C4-2B (cell line): ENCODE measurements at regions not wholly inside any gene's neighbourhood (a gene's known extent, or its start where the extent isn't known, plus 50 kb on each side); places are given as distances from the start of the nearest gene placed in this dataset.

Experiments
- H3K27ac ChIP-seq: fragments of 450-650 bp; 2 replicates; pipeline ENCODE4 v1.5.1; 2017
- ZFX ChIP-seq: fragments of 450-650 bp; IDR thresholded peaks from 2 replicates; pipeline ENCODE4 v1.6.1; 2017
- TF ChIP-seq, protein P1 (sequence below): fragments of 450-650 bp; conservative IDR thresholded peaks from 2 replicates; pipeline ENCODE4 v1.5.1; 2017; ENCODE audit warnings: mild to moderate bottlenecking

DNA sequence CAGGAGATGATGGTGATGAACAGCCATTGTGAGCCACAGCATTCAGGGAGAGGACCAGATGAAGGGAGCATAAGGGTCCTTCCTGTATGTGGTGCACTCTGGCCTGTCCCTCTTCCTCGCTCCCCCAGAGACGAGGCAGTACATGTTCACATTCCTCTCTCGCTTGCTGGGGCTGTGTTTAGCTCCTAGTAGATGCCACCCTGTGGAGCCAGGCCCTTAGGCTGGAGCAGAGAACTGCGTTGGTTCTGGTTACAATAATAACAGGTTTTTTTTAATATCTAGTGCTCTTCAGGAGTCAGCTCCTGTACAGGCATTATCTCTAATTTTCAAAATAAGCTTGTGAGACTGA, 171.1 kb upstream of the MYT1L start:
- no peak overlapping the region for H3K27ac ChIP-seq
- TF ChIP-seq, protein P1, sequence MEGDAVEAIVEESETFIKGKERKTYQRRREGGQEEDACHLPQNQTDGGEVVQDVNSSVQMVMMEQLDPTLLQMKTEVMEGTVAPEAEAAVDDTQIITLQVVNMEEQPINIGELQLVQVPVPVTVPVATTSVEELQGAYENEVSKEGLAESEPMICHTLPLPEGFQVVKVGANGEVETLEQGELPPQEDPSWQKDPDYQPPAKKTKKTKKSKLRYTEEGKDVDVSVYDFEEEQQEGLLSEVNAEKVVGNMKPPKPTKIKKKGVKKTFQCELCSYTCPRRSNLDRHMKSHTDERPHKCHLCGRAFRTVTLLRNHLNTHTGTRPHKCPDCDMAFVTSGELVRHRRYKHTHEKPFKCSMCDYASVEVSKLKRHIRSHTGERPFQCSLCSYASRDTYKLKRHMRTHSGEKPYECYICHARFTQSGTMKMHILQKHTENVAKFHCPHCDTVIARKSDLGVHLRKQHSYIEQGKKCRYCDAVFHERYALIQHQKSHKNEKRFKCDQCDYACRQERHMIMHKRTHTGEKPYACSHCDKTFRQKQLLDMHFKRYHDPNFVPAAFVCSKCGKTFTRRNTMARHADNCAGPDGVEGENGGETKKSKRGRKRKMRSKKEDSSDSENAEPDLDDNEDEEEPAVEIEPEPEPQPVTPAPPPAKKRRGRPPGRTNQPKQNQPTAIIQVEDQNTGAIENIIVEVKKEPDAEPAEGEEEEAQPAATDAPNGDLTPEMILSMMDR = no peak
- no peak for TF ChIP-seq ZFX

DNA sequence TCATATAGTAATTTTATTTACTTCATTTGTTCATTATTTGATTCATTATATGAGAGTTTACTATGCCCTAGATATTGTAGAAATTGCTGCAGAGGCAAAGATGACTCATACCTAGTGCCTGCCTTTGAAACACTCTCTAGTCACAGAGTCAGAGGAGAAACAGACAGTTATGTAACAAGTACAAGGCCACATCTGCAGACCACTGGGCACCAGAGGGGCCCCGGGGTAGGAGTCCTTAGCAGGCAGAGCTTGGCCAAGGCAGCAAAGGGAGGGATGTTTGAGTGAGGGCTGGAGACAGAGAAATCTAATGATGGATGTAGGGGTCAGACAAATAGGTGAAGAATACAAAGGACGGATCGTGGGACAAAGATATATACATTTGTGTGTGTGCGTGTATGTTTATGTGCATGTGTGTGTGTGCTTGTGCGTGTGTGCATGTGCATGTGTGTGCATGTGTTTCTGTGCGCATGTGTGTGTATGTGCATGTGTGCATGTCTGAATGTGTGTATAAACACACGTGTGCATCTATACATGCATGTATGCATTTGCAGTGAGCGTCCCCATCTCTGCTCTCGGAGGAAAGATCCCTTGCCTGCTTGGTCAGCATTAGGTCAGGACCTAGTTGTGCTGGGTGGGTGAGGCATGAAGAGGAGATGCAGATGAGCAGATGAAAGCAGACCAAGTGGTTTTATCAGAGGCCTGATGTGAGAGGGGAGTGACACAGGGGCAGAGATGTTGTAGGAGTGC, 170.6 kb upstream of the MYT1L start:
- no peak overlapping the region for H3K27ac ChIP-seq
- TF ChIP-seq, protein P1 = no peak
- no peak for TF ChIP-seq ZFX

DNA sequence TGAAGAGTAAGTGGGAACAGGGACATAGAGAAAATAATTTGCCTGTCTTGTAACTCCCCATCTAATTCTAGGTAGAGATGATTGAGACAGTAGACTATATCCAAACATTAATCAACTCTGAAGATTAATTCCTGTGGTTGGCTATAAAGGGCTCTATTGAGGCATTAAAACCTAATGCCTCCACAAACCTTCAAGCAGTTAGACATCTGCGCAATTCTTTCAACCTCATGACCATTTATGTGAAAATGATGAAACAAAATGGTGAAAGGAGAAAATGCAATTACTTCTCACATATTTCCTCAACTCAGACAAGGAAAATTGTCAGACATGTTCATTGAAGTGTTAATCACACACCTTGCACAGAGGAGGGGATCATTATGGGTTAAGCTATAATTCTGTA, 164.5 kb upstream of the MYT1L start:
- TF ChIP-seq, protein P1 = no peak
- no peak for TF ChIP-seq ZFX
- H3K27ac ChIP-seq = no peak overlapping the region

DNA sequence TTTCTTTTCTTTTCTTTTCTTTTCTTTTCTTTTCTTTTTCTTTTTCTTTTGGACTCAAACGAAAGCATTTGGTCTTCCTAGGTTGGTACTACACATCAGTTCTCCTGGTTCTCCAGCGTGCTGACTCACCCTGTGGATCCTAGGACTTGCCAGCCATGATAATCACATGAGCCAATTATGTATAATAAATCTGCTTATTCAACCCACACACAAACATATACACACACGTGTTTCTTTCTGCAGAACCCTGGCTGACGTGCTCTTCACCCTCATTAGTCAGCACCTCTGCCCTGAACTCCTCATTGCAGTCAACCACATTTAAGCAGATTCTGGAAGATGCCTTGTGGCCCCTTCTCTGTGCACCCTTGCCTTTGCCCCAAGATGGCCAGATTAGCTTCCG, 162.4 kb upstream of the MYT1L start:
- no peak overlapping the region for H3K27ac ChIP-seq
- TF ChIP-seq ZFX = no peak
- TF ChIP-seq, protein P1 = no peak

DNA sequence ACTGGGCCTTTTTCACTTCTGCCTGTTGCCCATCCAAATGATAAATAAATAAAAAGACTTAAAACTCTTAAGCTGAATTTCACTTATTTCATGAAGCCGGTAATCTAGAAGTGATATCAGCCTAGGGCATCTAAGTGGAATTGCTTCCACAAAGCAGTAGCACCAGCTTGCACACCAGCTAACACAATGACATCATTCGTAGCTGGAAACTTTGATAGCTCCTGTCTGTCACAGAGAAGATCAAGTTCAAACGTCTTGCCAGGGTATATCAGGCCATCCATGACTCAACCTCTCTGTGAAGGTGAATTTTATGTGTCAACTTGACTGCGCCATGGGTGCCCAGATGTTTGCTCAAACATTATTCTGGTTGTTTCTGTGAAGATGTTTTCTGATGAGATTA, 161.7 kb upstream of the MYT1L start:
- H3K27ac ChIP-seq = no peak overlapping the region
- TF ChIP-seq, protein P1 = no peak
- no peak for TF ChIP-seq ZFX

DNA sequence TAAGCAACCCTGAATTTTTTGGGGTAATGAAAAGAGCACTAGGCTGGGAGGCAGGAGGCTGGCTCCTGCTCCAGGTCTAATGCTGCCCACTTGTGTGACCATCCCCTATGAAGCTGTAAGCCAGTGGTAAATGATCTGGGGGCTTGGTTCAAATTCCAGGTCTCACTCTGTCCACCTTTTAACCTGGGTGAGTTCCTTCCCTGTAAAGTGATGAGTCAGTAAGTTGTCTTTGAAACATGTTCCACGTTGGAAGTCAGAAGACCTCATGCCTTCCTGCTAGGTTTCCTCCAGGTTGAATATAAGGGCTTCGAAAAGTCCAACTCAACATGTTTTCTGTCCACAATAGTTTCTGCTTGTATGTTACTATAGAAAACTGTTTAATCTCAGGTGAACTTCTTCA, 160.9 kb upstream of the MYT1L start:
- no peak for TF ChIP-seq ZFX
- TF ChIP-seq, protein P1 = no peak
- no peak overlapping the region for H3K27ac ChIP-seq

DNA sequence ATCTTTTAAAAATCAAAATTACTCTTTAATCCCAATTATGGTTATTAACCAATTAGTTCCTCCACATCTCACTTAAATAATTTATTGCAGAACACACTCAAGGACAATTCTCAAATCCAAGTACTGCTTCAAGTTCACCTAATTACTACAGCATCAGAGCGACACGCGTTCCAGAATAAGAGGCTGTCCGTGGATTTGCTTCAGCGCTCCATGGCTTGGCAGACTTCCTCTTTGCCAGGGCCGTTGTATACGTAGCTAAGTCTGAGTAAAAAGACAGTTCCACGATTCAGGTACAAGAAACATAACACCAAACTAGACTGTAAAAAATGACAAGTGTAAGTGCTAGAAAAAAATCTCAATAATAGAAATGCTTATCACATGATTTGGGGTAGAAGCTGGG, 153.2 kb upstream of the MYT1L start:
- no peak overlapping the region for H3K27ac ChIP-seq
- TF ChIP-seq ZFX = no peak
- TF ChIP-seq, protein P1 = no peak
